Osteoblast (primary cell): ENCODE measurements at regions not wholly inside any gene's neighbourhood (a gene's known extent, or its start where the extent isn't known, plus 50 kb on each side); places are given as distances from the start of the nearest gene placed in this dataset.
"Not testable (repeated sequence)": the region's sequence is repeated elsewhere in the genome, so short reads cannot be mapped to it uniquely, and the experiment has no call there.

ENCODE experiments used
- DNase-seq: peaks from one replicate; pipeline ENCODE4 v3.0.0; 2011; ENCODE audit warnings: low spot score, mixed read lengths; ENCODE audit not compliant: insufficient read length; ENCODE audit errors: missing footprints
- H2AFZ ChIP-seq: 2 replicates; pipeline ENCODE4 v1.6.0; 2011; ENCODE audit warnings: mild to moderate bottlenecking, low read length
- H3K27ac ChIP-seq: 2 replicates; pipeline ENCODE4 v1.5.1; 2011; ENCODE audit warnings: mild to moderate bottlenecking, low read depth, low read length, moderate library complexity
- H3K27me3 ChIP-seq: 2 replicates; pipeline ENCODE4 v1.6.0; 2012; ENCODE audit warnings: mild to moderate bottlenecking, control low read depth, inconsistent platforms, low read length, moderate library complexity; ENCODE audit not compliant: insufficient read depth
- H3K36me3 ChIP-seq: 2 replicates; pipeline ENCODE4 v1.5.1; 2011; ENCODE audit warnings: mild to moderate bottlenecking, low read length, control low read depth, moderate library complexity; ENCODE audit not compliant: insufficient read depth
- H3K4me1 ChIP-seq: 2 replicates; pipeline ENCODE4 v1.5.1; 2011; ENCODE audit warnings: mild to moderate bottlenecking, low read length, control low read depth, moderate library complexity; ENCODE audit not compliant: insufficient read depth
- H3K4me2 ChIP-seq: 2 replicates; pipeline ENCODE4 v1.6.0; 2011; ENCODE audit warnings: mild to moderate bottlenecking, low read length; ENCODE audit not compliant: insufficient read depth
- H3K4me3 ChIP-seq: fragments of 200-600 bp; sonication (generic); 3 replicates; pipeline ENCODE4 v1.5.1; 2012; ENCODE audit warnings: mild to moderate bottlenecking, low read length, inconsistent platforms; ENCODE audit not compliant: insufficient read depth
- H3K79me2 ChIP-seq: 2 replicates; pipeline ENCODE4 v1.6.0; 2012; ENCODE audit warnings: mild to moderate bottlenecking, low read length, control low read depth, inconsistent platforms; ENCODE audit not compliant: insufficient read depth
- H3K9me3 ChIP-seq: 2 replicates; pipeline ENCODE4 v1.5.1; 2011; ENCODE audit warnings: low read depth, low read length, control low read depth
- H4K20me1 ChIP-seq: 2 replicates; pipeline ENCODE4 v1.6.0; 2012; ENCODE audit warnings: mild to moderate bottlenecking, low read length, control low read depth; ENCODE audit not compliant: insufficient read depth
- CTCF ChIP-seq: IDR thresholded peaks from 2 replicates; pipeline ENCODE4 v1.5.1; 2011; ENCODE audit warnings: mild to moderate bottlenecking, low read depth, low read length, moderate library complexity; ENCODE audit errors: extremely low read depth

- H3K4me2 ChIP-seq, result no peak overlapping the region
These were observed 652.4 kb upstream of the MEF2C start for GRCh38 chr5:89535411-89535810.

GRCh38 chr5:89534331-89534730, 651.3 kb upstream of the MEF2C start:
- Histone ChIP-seq H3K4me1 (peaks cover 16% of the 10 kb centered on the region), H3K79me2 (no peaks in the 10 kb centered on the region), H4K20me1 (no peaks in the 10 kb centered on the region), H3K9me3 (no peaks in the 10 kb centered on the region), H3K4me2 (no peak overlapping the region), H3K27ac (peak overlapping the region; percentile 31), H2AFZ (peak overlapping the region; percentile 57), H3K27me3 (no peaks in the 10 kb centered on the region), H3K36me3 (no peaks in the 10 kb centered on the region), H3K4me3 (no peak overlapping the region)
- TF ChIP-seq CTCF, result no peak
- no peak for DNase-seq

More at GRCh38 chr5:89535411-89535810, 652.4 kb upstream of the MEF2C start:
- TF ChIP-seq CTCF, result no peak
- no peaks in the 10 kb centered on the region for H3K27me3 ChIP-seq
- no peaks in the 10 kb centered on the region for H3K36me3 ChIP-seq
- H3K4me1 ChIP-seq, result peaks cover 16% of the 10 kb centered on the region
- no peaks in the 10 kb centered on the region for H3K9me3 ChIP-seq
- DNase-seq, result no peak
- no peaks in the 10 kb centered on the region for H4K20me1 ChIP-seq
- peak overlapping the region; percentile 24 for H3K27ac ChIP-seq
- peak overlapping the region; percentile 78 for H2AFZ ChIP-seq
- no peak overlapping the region for H3K4me3 ChIP-seq
- H3K79me2 ChIP-seq, result no peaks in the 10 kb centered on the region

GRCh38 chr5:89524785-89525184, 641.8 kb upstream of the MEF2C start:
- no peak overlapping the region for H3K4me2 ChIP-seq
- no peaks in the 10 kb centered on the region for H3K9me3 ChIP-seq
- H3K4me3 ChIP-seq, result no peak overlapping the region
- H3K4me1 ChIP-seq, result no peaks in the 10 kb centered on the region
- H2AFZ ChIP-seq, result no peak overlapping the region
- TF ChIP-seq CTCF, result no peak
- no peaks in the 10 kb centered on the region for H3K27me3 ChIP-seq
- no peaks in the 10 kb centered on the region for H4K20me1 ChIP-seq
- H3K27ac ChIP-seq, result no peak overlapping the region
- no peak for DNase-seq
- no peaks in the 10 kb centered on the region for H3K36me3 ChIP-seq
- H3K79me2 ChIP-seq, result no peaks in the 10 kb centered on the region

- not testable (repeated sequence) for H2AFZ ChIP-seq, H3K4me1 ChIP-seq, H3K27ac ChIP-seq, H4K20me1 ChIP-seq, DNase-seq, H3K27me3 ChIP-seq, H3K79me2 ChIP-seq, H3K36me3 ChIP-seq, H3K4me3 ChIP-seq, H3K9me3 ChIP-seq, H3K4me2 ChIP-seq
These were observed 640.9 kb upstream of the MEF2C start for GRCh38 chr5:89523867-89524266.
